DND-41 (cell line): ENCODE measurements at regions not wholly inside any gene's neighbourhood (a gene's known extent, or its start where the extent isn't known, plus 50 kb on each side); places are given as distances from the start of the nearest gene placed in this dataset.

Experiments
- ATAC-seq: fragments of 200-7000 bp; cut with Tn5 transposase; 3 replicates; pipeline ENCODE4 v1.9.1; 2021; ENCODE audit warnings: low read depth; ENCODE audit not compliant: insufficient read depth
- DNase-seq: peaks from one replicate; pipeline ENCODE4 v3.0.0-alpha.2; 2020
- H2AFZ ChIP-seq: 2 replicates; pipeline ENCODE4 v1.6.0; 2012; ENCODE audit warnings: low read depth, low read length
- H3K27ac ChIP-seq: 2 replicates; pipeline ENCODE4 v1.5.1; 2012; ENCODE audit warnings: low read length, inconsistent platforms
- H3K27me3 ChIP-seq: fragments of 200-600 bp; sonication (generic); 2 replicates; pipeline ENCODE4 v1.6.0; 2012; ENCODE audit warnings: low read length, mild to moderate bottlenecking, inconsistent platforms; ENCODE audit not compliant: insufficient read depth, poor library complexity
- H3K36me3 ChIP-seq: 2 replicates; pipeline ENCODE4 v1.5.1; 2012; ENCODE audit warnings: low read length, inconsistent platforms; ENCODE audit not compliant: insufficient read depth
- H3K4me1 ChIP-seq: 2 replicates; pipeline ENCODE4 v1.5.1; 2012; ENCODE audit warnings: mild to moderate bottlenecking, low read length; ENCODE audit not compliant: insufficient read depth
- H3K4me2 ChIP-seq: 2 replicates; pipeline ENCODE4 v1.6.0; 2012; ENCODE audit warnings: mild to moderate bottlenecking, moderate library complexity, low read length, inconsistent platforms; ENCODE audit not compliant: insufficient read depth
- H3K4me3 ChIP-seq, 2 experiments: fragments of 200-600 bp in 1 of 2; shearing (Covaris generic) in 1 of 2; 2 replicates each; pipeline ENCODE4 v1.5.1; 2012 to 2016; ENCODE audit warnings: inconsistent platforms in 2 of 2, low read length in 2 of 2, mild to moderate bottlenecking in 2 of 2, low read depth in 1 of 2, moderate library complexity in 1 of 2
- H3K79me2 ChIP-seq: 2 replicates; pipeline ENCODE4 v1.6.0; 2012; ENCODE audit warnings: low read length, inconsistent platforms; ENCODE audit not compliant: insufficient read depth
- H3K9ac ChIP-seq: 2 replicates; pipeline ENCODE4 v1.6.0; 2012; ENCODE audit warnings: low read depth, mild to moderate bottlenecking, inconsistent platforms, low read length, moderate library complexity
- H3K9me3 ChIP-seq: 2 replicates; pipeline ENCODE4 v1.5.1; 2012; ENCODE audit warnings: low read length, moderate library complexity, mild to moderate bottlenecking, inconsistent platforms; ENCODE audit not compliant: insufficient read depth, severe bottlenecking
- H4K20me1 ChIP-seq: 2 replicates; pipeline ENCODE4 v1.6.0; 2012; ENCODE audit warnings: low read length; ENCODE audit not compliant: insufficient read depth
- CTCF ChIP-seq: IDR thresholded peaks from 2 replicates; pipeline ENCODE4 v1.5.1; 2012; ENCODE audit warnings: borderline replicate concordance, low read length, moderate library complexity, mild to moderate bottlenecking; ENCODE audit not compliant: poor library complexity, severe bottlenecking; ENCODE audit errors: extremely low read depth
- EZH2 ChIP-seq: IDR thresholded peaks from 3 replicates; pipeline ENCODE4 v1.6.1; 2012; ENCODE audit warnings: borderline replicate concordance, low read depth, mild to moderate bottlenecking, moderate library complexity, low read length, inconsistent platforms; ENCODE audit not compliant: severe bottlenecking

- ATAC-seq = no peak
- H3K9me3 ChIP-seq = no peaks in the 10 kb centered on the region
- no peak for DNase-seq
- TF ChIP-seq EZH2 (no peak), CTCF (no peak)
- no peak overlapping the region for H3K9ac ChIP-seq
- H3K27me3 ChIP-seq = no peaks in the 10 kb centered on the region
- H2AFZ ChIP-seq = no peak overlapping the region
- no peaks in the 10 kb centered on the region for H3K4me1 ChIP-seq
- H3K36me3 ChIP-seq = no peaks in the 10 kb centered on the region
- no peak overlapping the region for H3K4me2 ChIP-seq
- H4K20me1 ChIP-seq = no peaks in the 10 kb centered on the region
- H3K27ac ChIP-seq = no peak overlapping the region
- H3K79me2 ChIP-seq = no peaks in the 10 kb centered on the region
- H3K4me3 ChIP-seq = no peak overlapping the region
Observed at GRCh38 chr21:35314857-35315582, 265.9 kb upstream of the RUNX1 start.

- ATAC-seq (no peak), DNase-seq (no peak)
- Histone ChIP-seq H3K27ac (no peak overlapping the region), H3K4me2 (no peak overlapping the region), H3K79me2 (no peaks in the 10 kb centered on the region), H3K27me3 (no peaks in the 10 kb centered on the region), H3K9ac (no peak overlapping the region), H2AFZ (no peak overlapping the region), H3K4me1 (no peaks in the 10 kb centered on the region), H3K36me3 (no peaks in the 10 kb centered on the region), H3K9me3 (peaks cover 4% of the 10 kb centered on the region), H3K4me3 (no peak overlapping the region), H4K20me1 (no peaks in the 10 kb centered on the region)
- no peak for TF ChIP-seq CTCF
Observed at GRCh38 chr21:35311985-35312384, 262.9 kb upstream of the RUNX1 start.

GRCh38 chr21:35309316-35309715 lies 260.2 kb upstream of the RUNX1 start:
- TF ChIP-seq CTCF = no peak
- no peak for TF ChIP-seq EZH2
- no peaks in the 10 kb centered on the region for H3K27me3 ChIP-seq
- peaks cover 4% of the 10 kb centered on the region for H3K9me3 ChIP-seq
- no peak overlapping the region for H3K4me3 ChIP-seq
- H3K9ac ChIP-seq = no peak overlapping the region
- no peak for ATAC-seq
- H2AFZ ChIP-seq = no peak overlapping the region
- no peak overlapping the region for H3K27ac ChIP-seq
- no peaks in the 10 kb centered on the region for H3K79me2 ChIP-seq
- no peak for DNase-seq
- no peaks in the 10 kb centered on the region for H3K36me3 ChIP-seq
- H3K4me1 ChIP-seq = no peaks in the 10 kb centered on the region
- H4K20me1 ChIP-seq = no peaks in the 10 kb centered on the region
- H3K4me2 ChIP-seq = no peak overlapping the region
